ENCODE measurements at regions not wholly inside any gene's neighbourhood (a gene's known extent, or its start where the extent isn't known, plus 50 kb on each side); places are given as distances from the start of the nearest gene placed in this dataset.
"Not testable (repeated sequence)": the region's sequence is repeated elsewhere in the genome, so short reads cannot be mapped to it uniquely, and the experiment has no call there.

DNA sequence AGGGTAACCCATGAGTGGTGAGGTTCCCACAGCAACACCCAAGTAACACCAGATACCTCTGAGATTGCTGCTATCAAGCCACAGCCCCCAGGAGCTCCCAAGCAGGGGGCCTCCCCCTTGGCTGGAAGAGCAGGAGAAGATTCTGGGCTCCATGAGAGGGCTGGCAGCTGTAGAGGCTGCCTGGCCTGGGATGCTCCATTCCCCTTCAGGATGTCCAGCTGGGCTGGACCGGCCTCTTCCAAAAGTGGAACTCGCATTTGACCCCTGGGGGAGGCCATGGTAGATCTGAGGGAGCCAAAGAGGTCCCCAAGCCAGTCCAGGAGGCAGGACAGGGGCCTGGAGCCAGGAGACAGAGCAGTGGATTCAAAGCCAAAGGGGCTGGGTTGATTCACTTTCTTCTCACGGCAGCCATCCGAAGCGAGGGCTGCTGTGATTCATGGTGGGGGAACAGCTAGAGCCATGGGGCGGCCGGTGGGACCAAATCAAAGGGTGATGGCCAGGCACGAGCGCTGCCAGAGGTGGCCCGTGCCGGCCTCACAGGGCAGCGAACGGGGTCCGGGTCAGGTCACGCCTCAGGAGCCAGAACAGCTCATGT lies 95.3 kb upstream of the ID2 start:
- no peak for DNase-seq (ENCODE audit: extremely low read depth in 1 of 2, low read depth in 1 of 2)

DNA sequence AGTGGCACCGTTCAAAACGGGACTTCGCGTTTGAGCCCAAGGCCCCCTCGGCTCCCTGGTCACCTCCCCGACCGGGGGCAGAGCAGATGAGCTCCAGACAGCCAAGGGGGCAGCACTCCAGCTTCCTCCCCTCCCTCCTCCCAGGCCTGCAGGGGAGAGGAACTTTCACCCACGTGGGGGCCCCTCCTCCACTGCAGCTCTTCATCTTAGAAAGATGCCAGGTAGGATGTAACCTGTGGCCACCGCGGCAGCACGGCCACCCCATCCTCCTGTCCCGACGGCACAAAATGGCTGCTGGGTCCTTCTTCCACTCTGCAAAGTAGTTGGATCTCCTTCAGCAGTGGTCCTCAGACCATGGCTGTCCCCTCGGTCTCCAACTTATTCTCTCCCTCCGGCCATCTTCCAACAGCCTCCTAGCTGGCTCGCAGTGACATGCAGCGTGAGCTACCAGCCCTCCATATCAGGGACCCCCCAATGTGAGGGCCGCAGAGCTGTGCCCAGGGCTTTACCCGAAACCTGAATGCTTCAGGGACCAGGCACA lies 94.5 kb upstream of the ID2 start:
- no peak for DNase-seq (ENCODE audit: extremely low read depth in 1 of 2, low read depth in 1 of 2)

DNA sequence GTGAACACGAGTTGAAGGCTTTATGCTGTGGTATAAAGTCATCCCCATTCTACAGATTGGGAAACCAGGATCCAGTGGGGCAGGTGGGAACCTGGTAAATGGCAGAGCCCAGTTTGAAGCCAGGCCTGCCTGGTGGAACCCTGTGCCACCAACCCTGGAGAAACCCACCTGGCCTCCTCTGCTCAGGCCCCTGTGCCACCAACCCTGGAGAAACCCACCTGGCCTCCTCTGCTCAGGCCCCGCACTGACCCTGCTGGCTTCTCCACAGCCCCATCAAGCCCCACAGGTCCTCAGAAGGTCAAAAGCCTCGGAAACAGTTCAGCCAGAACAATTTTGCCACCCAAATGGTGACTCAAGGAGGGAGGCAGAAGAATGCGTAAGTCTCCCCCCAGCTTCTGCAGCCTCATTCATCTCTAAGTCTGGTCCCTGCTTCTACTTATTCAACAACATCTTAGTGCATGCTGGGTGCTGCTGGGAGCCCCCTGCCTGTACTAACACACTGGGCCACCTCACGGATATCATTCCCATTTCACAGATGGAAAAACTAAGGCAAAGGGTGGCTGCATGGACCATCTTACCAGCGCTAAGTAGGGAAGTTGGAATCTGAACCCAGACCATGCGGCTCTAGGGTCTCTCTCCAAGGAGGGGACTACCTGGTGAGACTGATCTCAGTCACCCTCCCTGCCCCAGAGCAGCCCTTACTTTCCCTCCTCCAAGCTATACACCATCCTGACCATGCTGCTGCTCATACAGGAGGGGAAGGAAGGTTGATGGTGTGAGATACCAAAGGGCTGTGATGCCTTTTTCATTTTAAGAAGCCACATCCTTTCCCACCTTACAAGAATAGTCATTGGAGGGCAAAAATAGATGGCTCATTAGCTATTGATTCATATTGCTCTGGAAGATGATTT lies 93.7 kb upstream of the ID2 start:
- no peak for DNase-seq (ENCODE audit: extremely low read depth in 1 of 2, low read depth in 1 of 2)

DNA sequence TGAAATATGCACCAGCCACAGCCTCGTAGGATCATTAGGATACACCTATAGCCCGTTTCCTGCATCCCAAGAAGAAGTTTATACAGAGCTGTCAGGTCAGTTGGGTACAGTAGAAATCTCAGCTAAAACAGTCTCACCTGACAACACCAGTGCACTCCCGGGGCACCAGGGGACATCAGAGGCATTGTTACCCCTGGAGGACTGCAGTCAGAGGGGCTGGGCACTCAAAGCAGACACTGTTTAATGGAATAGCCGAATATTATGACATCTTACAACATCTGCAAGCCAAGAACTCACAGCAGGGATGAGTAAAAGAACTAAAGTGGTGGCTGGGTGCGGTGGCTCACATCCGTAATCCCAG lies 93.0 kb upstream of the ID2 start:
- DNase-seq (ENCODE audit: extremely low read depth in 1 of 2, low read depth in 1 of 2) = no peak

DNA sequence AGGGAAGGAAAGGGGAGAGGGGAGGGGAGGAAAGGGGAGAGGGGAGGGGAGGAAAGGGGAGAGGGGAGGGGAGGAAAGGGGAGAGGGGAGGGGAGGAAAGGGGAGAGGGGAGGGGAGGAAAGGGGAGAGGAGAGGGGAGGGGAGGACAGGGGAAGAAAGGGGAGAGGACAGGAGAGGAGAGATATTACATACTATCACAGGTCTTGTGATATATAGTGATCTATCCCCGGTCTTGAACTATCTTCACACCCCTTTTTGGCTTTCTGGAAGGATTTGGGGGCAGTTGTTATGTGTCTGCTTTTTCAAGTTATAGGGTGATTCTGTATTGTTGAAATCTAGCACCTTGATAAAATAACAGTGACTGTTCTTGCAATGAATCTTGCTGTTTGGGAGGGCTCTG lies 92.1 kb upstream of the ID2 start:
- no peak for DNase-seq (ENCODE audit: extremely low read depth in 1 of 2, low read depth in 1 of 2)

DNA sequence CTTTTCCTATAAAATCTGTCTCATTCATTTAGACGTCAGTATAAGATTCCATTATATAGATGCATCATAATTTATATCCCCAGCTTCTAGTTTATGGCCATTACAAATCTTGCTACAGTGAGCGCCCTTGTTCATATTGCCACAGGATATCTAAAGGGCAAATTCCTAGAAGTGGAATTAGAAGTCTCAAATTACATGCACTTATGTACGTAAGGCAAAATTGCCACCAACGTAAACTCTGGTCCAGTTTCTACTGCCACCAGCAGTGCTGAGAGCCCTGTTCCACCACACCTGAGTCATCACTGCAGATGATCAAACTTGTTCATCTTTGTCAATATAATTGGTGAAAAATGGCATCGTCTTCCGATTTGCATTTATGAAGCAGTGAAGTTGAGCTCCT lies 90.9 kb upstream of the ID2 start:
- DNase-seq (ENCODE audit: extremely low read depth in 1 of 2, low read depth in 1 of 2) = no peak

DNA sequence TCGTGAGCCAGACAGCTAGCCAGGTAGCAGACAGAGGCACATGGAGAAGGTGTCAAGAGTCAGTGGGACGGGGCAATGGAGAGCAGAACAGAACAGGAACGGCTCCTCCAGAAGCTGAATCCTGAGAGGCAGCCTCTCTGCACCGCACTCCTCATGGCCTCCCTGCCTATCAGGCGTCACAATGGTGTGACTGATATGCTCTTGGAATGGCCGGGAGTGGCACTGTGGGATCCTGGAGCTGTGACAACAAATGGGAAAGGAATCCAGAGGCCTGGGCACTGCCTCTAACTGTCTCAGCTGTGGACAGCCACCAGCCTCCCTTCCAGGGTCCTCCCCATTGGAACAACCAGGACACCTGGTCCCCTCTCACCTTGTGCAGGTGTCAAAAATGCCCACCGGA lies 89.1 kb upstream of the ID2 start:
- DNase-seq (ENCODE audit: extremely low read depth in 1 of 2, low read depth in 1 of 2) = no peak

DNA sequence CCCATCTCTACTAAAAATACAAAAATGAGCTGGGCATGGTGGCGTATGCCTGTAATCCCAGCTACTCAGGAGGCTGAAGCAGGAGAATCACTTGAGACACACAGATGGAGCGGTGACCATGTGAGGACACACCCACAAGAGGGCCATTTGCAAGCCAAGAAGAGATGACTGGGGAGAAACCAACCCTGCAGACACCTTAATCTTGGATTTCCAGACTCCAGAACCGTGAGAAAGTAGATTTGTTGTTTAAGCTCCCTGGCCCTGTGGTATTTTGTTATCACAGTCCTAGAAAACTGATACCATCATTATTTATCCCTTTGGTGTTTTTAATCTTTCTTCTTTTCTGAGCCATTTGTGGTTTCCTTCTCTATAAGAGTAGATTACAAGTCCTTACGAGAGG lies 88.6 kb upstream of the ID2 start:
- no peak for DNase-seq (ENCODE audit: extremely low read depth in 1 of 2, low read depth in 1 of 2)

DNA sequence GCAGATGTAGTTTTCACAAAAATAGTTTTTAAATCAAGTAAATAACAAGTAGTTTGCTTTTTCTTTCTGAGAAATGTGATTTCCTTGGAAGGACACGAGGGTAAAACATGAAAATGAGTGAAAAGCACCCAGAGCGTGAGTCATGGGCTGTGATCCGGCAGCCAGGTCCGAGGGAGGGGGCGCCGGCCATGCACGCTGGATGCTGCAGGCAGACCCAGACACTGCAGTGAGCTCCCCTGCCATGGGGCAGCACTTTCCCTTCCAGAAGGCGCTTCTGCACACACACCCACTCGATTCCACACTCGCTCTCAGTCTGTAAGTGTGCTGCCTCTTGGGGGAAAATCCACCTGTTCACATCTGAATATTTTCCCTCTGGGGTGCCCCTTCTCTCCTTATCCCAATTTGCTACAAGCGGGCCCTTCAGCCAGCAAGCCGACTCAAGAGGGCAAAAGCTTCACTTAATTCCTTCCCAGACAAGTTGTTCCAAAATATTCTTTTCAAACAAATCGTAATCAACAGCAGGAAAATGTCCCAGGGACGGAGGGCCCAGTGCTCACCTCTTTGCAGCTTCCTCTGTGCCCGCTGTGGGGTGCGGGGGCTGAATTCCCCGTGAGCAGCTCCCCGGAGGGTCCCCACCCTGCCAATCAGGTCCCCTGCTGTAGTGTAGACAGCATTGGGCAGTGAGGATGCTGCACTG lies 87.0 kb upstream of the ID2 start:
- DNase-seq (ENCODE audit: extremely low read depth in 1 of 2, low read depth in 1 of 2) = no peak

DNA sequence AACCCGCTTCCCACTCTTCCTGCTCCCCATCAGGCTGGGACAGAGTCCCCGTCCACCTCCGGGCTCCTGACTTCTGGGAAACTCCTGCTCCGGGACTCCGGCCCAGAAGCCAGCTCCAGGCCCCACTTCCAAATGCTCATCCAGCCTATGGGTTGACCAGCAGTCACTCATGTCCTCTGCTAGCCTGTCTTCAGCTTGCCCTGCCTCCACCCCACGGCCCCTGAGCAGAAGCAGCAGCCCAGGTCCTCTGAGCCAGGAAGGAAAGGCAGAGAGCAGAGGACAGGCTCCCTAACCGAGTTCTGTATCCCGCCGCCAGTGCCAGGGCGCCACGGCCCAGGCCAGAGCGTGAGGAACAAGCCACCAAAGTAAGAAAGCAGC lies 86.4 kb upstream of the ID2 start:
- DNase-seq (ENCODE audit: extremely low read depth in 1 of 2, low read depth in 1 of 2) = no peak

DNA sequence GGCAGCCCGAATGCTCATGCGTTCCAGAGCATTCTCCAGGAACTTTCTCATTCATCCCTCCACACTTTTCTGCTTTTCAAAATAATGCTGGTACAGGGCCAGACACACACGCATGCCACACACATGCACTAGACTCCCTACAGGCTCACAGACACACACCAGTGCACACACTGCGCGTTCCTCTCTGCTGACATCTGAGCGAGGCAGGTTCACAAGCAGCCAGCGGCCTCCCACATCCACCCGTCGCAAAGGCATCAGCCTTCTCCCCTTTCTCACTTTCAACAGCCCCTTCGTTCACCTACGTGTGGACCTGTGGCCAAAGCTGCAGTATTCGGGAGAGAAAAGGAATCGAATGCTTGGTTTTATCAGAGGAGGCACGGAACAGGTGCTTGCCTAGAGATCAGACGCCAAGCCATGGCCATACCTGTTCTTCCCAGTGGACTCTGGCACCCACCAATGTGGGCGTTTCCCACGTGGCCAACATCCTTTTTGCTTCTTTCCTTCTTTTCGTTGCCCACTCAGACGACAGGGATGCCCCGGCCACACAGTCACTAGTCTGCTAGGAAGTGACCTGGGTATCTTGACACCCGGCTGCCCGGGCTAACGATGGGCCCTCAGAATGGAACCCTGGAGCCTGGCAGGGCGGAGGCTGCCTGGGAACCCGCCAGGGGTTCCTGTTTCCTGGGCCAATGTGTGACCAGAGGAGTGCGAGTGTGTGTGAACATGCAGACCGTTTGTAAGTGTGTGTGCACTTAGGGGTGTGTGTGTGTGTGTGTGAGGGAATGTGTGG lies 85.8 kb upstream of the ID2 start:
- DNase-seq (ENCODE audit: extremely low read depth in 1 of 2, low read depth in 1 of 2) = no peak

DNA sequence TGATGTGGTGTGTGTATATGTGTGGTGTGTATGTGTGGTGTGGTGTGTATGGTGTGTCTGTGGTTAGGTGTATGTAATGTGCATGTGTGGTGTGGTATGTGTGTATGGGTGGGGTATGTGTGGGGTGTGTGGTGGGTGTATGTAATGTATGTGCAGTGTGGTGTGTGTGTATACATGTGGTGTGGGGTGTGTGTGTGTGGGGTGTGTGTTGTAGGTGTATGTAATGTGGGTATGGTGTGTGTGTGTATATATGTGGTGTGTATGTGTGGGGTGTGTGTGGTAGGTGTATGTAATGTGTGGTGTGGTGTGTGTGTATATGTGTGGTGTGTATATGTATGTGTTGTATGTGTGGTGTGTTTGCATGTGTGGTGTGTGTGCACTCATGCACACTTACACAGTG lies 84.8 kb upstream of the ID2 start:
- DNase-seq (ENCODE audit: extremely low read depth in 1 of 2, low read depth in 1 of 2) = no peak

DNA sequence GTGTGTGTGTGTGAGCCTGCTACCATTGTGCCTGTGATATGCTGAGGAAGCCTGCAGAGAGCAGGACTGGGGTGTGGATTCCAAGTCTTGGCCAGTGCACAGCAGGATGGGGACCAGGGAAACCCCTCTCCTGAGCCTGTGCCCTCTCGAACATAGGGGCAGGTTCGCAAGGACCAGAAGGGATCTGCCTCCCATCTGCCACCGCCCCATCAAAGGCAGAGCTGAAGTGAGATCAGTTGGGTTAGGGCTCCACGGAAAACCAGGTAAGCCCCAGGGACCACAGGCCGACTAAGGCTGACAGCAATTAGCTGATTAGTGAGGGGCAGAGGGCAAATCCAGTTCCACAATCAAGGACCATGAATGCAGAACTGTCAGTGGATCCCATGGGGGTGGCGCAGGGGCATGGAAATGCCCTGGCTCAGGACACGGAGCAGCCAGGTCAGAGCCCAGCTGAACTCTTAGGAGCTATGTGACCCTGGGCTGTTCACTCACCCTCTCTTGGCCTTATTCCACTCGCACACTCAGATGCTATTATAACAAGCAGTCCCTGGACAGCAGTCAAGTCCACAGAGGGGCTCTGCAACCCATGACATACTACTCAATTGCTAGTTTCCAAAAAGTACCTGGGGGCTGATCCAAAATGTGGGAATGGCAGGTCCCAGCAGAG lies 84.2 kb upstream of the ID2 start:
- DNase-seq (ENCODE audit: extremely low read depth in 1 of 2, low read depth in 1 of 2) = no peak

DNA sequence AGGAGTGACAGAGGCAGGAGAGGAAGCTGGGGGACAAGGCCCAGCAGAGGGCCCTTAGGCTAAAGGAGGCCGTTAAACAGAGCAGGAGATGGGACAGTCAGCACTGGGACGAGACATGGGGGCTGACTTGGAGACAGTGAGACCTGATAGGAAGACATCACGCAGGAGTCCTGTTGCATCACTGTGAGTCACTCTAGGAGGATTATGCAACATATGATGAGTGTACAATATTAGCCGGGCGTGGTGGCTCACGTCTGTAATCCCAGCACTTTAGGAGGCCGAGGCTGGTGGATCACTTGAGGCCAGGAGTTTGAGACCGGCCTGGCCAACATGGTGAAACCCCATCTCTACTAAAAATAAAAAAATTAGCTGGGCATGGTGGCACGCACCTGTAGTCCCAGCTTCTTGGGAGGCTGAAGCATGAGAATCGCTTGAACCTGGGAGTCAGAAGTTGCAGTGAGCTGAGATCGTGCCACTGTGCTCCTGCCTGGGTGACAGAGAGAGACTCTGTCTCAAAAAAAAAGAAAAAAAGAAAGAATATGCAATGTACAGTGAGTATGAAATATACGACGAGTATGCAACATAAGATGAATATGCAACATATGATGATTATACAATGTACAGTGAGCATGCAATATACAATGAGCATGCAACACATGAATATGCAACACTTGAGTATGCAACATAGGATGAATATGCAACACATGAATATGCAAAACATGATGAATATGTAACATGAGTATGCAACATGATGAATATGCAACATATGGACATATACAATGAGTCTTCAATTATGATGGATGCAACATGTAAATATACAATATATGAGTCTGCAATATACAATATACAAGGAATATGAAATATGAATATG lies 83.3 kb upstream of the ID2 start:
- DNase-seq (ENCODE audit: extremely low read depth in 1 of 2, low read depth in 1 of 2) = no peak

DNA sequence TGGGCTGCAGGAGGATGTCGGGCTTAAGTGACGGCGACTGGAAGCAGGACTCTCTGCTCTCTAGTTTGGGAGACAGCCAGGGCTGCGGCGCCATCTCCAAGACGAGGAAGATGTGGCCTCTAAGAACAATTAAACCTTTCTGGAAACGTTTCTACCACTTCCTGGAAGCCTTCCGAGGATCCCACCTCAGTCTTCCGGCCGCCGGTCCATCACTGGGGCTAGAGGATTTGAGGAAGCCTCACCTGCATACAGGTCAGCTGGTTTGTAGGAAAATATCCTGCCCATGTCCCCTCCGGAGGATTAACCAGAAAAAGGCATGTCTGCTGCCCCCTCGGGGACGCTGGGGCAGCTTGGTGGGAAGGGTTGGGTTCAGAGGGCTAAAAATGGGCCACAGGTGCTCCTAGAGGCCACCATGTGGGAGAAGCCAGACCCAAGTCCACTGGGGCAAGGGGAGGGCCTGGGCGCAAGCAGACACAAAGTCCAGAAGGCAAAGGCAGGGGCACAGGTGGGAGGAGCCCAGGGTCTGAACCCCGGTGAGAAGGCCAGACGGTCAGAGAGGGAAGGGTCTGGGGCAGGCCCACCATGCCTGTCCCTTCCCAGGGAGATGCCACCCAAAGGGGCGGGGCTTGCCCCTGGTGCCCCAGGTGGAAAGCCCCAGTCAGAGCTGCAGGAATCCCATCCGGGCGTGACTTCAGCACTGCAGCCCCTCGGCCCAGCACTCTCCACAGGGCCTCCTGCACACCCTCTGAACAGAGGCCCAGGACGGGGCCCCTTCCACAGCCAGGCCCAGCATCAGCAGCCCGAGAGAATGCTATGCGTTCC lies 82.2 kb upstream of the ID2 start:
- DNase-seq (ENCODE audit: extremely low read depth in 1 of 2, low read depth in 1 of 2) = no peak

DNA sequence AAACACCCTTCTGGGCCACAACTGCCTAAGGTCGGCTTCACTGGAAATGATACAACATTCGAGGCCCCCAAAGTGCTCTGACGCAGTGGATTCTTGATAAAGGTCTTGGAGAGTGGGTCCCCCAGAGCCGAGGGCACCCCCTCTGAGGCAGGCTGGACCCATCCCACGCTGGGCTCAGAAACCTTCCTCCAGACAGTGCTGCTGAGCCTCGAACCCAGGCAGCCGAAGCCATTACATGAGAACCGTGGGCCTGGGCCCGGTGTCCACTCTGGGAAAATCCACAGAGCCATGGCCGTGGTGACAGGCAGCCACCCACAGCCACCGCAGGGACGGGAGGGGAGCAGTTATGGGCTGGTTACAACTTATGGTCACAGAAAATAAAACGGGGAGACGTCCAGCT lies 81.4 kb upstream of the ID2 start:
- DNase-seq (ENCODE audit: extremely low read depth in 1 of 2, low read depth in 1 of 2) = no peak

DNA sequence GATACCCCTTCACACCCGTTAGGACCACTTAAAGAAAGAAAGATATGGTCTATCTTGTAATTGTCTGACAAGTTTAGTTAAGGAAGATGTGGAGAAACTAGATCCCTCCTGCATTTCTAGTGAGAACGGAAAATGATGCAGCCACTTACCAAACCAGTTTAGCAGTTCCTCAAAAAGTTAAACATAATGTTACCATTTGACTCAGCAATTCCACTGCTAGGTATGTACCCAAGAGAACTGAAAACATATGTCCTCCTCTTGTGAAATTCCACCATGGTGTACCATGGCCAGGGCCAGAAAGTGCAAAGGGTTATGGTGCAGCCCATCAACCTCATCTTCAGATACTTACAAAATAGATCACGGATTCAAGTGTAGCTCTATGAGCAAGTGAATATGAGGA lies 79.0 kb upstream of the ID2 start:
- DNase-seq (ENCODE audit: extremely low read depth in 1 of 2, low read depth in 1 of 2) = no peak

DNA sequence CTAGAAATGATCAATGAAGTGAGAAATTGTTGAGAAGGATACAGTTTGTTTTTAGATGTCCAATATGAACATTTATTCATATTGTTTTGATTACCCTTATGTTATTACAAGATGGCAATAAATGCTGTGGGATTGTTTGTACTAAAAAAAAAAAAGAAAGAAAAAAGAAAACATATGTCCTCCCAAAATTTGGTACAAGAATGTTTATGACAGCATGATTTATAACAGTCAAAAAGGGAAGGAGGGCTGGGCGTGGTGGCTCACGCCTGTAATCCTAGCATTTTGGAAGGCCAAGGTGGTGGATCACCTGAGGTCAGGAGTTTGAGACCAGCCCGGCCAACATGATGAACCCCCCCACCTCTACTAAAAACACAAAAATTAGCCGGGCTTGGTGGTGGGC lies 78.5 kb upstream of the ID2 start:
- DNase-seq (ENCODE audit: extremely low read depth in 1 of 2, low read depth in 1 of 2) = not testable (repeated sequence)

DNA sequence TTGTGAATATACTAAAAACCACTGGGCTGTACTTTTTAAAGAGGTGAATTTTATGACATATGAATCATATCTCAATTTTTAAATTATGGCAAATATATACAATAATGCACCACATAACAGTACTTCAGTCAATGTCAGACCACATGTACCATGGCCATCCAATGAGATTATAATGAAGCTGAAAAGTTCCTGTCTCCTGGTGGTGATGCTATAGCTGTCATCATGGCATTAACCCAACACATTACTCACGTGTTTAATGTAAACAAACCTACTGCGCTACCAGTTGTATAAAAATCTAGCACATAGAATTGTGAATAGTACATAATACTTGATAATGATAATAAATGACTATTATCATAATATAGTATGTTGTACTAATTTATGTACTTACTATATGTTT lies 77.6 kb upstream of the ID2 start:
- no peak for DNase-seq (ENCODE audit: extremely low read depth in 1 of 2, low read depth in 1 of 2)
